SK-N-SH (cell line): ENCODE measurements at regions not wholly inside any gene's neighbourhood (a gene's known extent, or its start where the extent isn't known, plus 50 kb on each side); places are given as distances from the start of the nearest gene placed in this dataset.

Experiments used
- CTCF ChIA-PET: fragments of 300-600, 350-600 bp; formaldehyde crosslinking; extraction: SDS; loops from one replicate; lab custom pipeline; 2021; lab: Yijun Ruan, JAX
- POLR2A ChIA-PET: fragments of 350-600 bp; sonication (Branson Sonifier 250); formaldehyde crosslinking; extraction: SDS; loops from one replicate; lab custom pipeline; 2020; ENCODE audit warnings: antibody characterized with exemption, inconsistent platforms; lab: Yijun Ruan, JAX
- DNase-seq: peaks from one replicate; pipeline ENCODE4 v3.0.0; 2012
- H2AFZ ChIP-seq: fragments of 200-600 bp; sonication (generic); 2 replicates; pipeline ENCODE4 v1.8.1; 2016; ENCODE audit warnings: antibody characterized with exemption, mild to moderate bottlenecking, low read depth
- H3F3A ChIP-seq: fragments of 200-600 bp; sonication (generic); replicated peaks from 2 replicates; pipeline ENCODE3; 2016; ENCODE audit warnings: antibody characterized with exemption, mild to moderate bottlenecking; ENCODE audit not compliant: insufficient read depth
- H3K27ac ChIP-seq, 2 experiments: fragments of 200-500 bp in 1 of 2; fragments of 200-600 bp in 1 of 2; sonication (Bioruptor generic) in 1 of 2; sonication (generic), shearing (Covaris generic) in 1 of 2; 2 replicates each; pipeline versions ENCODE4 v1.5.1 to v1.6.1; 2014 to 2016; ENCODE audit warnings: low read depth in 2 of 2, inconsistent platforms in 1 of 2, low read length in 1 of 2, mild to moderate bottlenecking in 1 of 2, mixed read lengths in 1 of 2
- H3K27me3 ChIP-seq: fragments of 200-600 bp; sonication (generic), shearing (Covaris generic); 2 replicates; pipeline ENCODE4 v1.6.1; 2016; ENCODE audit warnings: mixed run types; ENCODE audit not compliant: insufficient read depth
- H3K36me3 ChIP-seq, 2 experiments: fragments of 200-500 bp in 1 of 2; fragments of 200-600 bp in 1 of 2; sonication (Bioruptor generic) in 1 of 2; sonication (generic) in 1 of 2; replicated peaks in 1 of 2; 2 replicates each; pipeline versions ENCODE3 to v1.5.1; 2014 to 2016; ENCODE audit warnings: low read length in 1 of 2, mild to moderate bottlenecking in 1 of 2; ENCODE audit not compliant: insufficient read depth in 2 of 2, control insufficient read depth in 1 of 2
- H3K4me1 ChIP-seq, 2 experiments: fragments of 200-500 bp in 1 of 2; fragments of 200-600 bp in 1 of 2; sonication (Bioruptor generic) in 1 of 2; sonication (generic), shearing (Covaris generic) in 1 of 2; 2 replicates each; pipeline versions ENCODE4 v1.5.1 to v1.6.1; 2014 to 2016; ENCODE audit warnings: low read depth in 1 of 2, low read length in 1 of 2, mixed run types in 1 of 2; ENCODE audit not compliant: insufficient read depth in 2 of 2, control insufficient read depth in 1 of 2
- H3K4me2 ChIP-seq: fragments of 200-600 bp; sonication (generic), shearing (Covaris generic); 2 replicates; pipeline ENCODE4 v1.6.1; 2017; ENCODE audit warnings: mixed run types
- H3K4me3 ChIP-seq, 2 experiments: fragments of 200-500 bp in 1 of 2; fragments of 200-600 bp in 1 of 2; sonication (Bioruptor generic) in 1 of 2; sonication (generic), shearing (Covaris generic) in 1 of 2; 2 replicates each; pipeline versions ENCODE4 v1.5.1 to v1.8.1; 2014 to 2016; ENCODE audit warnings: low read depth in 2 of 2, inconsistent platforms in 1 of 2, low read length in 1 of 2, mild to moderate bottlenecking in 1 of 2, mixed read lengths in 1 of 2, moderate library complexity in 1 of 2
- H3K79me2 ChIP-seq: fragments of 200-600 bp; sonication (generic); 2 replicates; pipeline ENCODE4 v1.8.1; 2017; ENCODE audit warnings: mild to moderate bottlenecking; ENCODE audit not compliant: insufficient read depth
- H3K9ac ChIP-seq: fragments of 200-600 bp; sonication (generic); 2 replicates; pipeline ENCODE4 v1.6.1; 2017; ENCODE audit warnings: mixed run types
- H3K9me2 ChIP-seq: fragments of 200-600 bp; sonication (generic); 2 replicates; pipeline ENCODE4 v1.6.1; 2017; ENCODE audit warnings: mixed run types
- H3K9me3 ChIP-seq: fragments of 200-600 bp; sonication (generic); 2 replicates; pipeline ENCODE4 v1.6.1; 2017; ENCODE audit warnings: mixed run types, mild to moderate bottlenecking, moderate library complexity
- H4K20me1 ChIP-seq: fragments of 200-600 bp; sonication (generic); 2 replicates; pipeline ENCODE4 v1.6.1; 2017; ENCODE audit warnings: mild to moderate bottlenecking, mixed run types; ENCODE audit not compliant: insufficient read depth
- ELF1 ChIP-seq: IDR thresholded peaks from 2 replicates; pipeline ENCODE4 v1.4.0; 2012
- EZH2phosphoT487 ChIP-seq: fragments of 200-600 bp; sonication (generic); IDR thresholded peaks from 2 replicates; pipeline ENCODE4 v1.6.1; 2017; ENCODE audit warnings: low read depth, mixed run types, mild to moderate bottlenecking, antibody characterized with exemption, moderate library complexity, borderline replicate concordance
- FOSL2 ChIP-seq: IDR thresholded peaks from 2 replicates; pipeline ENCODE4 v1.4.0; 2012; ENCODE audit warnings: low read depth, mild to moderate bottlenecking, moderate library complexity, borderline replicate concordance
- FOXM1 ChIP-seq: IDR thresholded peaks from 2 replicates; pipeline ENCODE4 v1.4.0; 2012; ENCODE audit warnings: low read depth, mild to moderate bottlenecking
- IRF3 ChIP-seq: fragments of 150-350 bp; IDR thresholded peaks from 2 replicates; pipeline ENCODE4 v1.6.1; 2016; ENCODE audit warnings: mild to moderate bottlenecking, low read depth, low read length
- MAX ChIP-seq: IDR thresholded peaks from 2 replicates; pipeline ENCODE4 v1.4.0; 2012; ENCODE audit warnings: low read depth
- MEF2A ChIP-seq: IDR thresholded peaks from 2 replicates; pipeline ENCODE4 v1.4.0; 2012; ENCODE audit warnings: low read depth, borderline replicate concordance
- MXI1 ChIP-seq: IDR thresholded peaks from 2 replicates; pipeline ENCODE4 v1.6.1; 2012; ENCODE audit warnings: mild to moderate bottlenecking, low read depth, low read length, improper control_type of control experiment
- PBX3 ChIP-seq: IDR thresholded peaks from 2 replicates; pipeline ENCODE4; 2012
- POLR2AphosphoS5 ChIP-seq: IDR thresholded peaks from 2 replicates; pipeline ENCODE4 v1.6.1; 2012; ENCODE audit warnings: low read depth, low read length
- RAD21 ChIP-seq: IDR thresholded peaks from 2 replicates; pipeline ENCODE4 v1.6.1; 2012; ENCODE audit warnings: mild to moderate bottlenecking, low read length
- RCOR1 ChIP-seq: fragments of 150-350 bp; IDR thresholded peaks from 2 replicates; pipeline ENCODE4 v1.6.1; 2017; ENCODE audit warnings: antibody characterized with exemption, low read length
- REST ChIP-seq: IDR thresholded peaks from 2 replicates; pipeline ENCODE4 v1.6.1; 2012; ENCODE audit warnings: mild to moderate bottlenecking, low read depth, low read length, moderate library complexity
- RXRA ChIP-seq: IDR thresholded peaks from 2 replicates; pipeline ENCODE4 v1.4.0; 2012; ENCODE audit warnings: low read depth, mild to moderate bottlenecking, borderline replicate concordance
- SIN3A ChIP-seq: IDR thresholded peaks from 2 replicates; pipeline ENCODE4 v1.6.1; 2012; ENCODE audit warnings: low read depth, mild to moderate bottlenecking, low read length, moderate library complexity, borderline replicate concordance
- TAF1 ChIP-seq: IDR thresholded peaks from 2 replicates; pipeline ENCODE4 v1.6.1; 2012; ENCODE audit warnings: low read depth, mild to moderate bottlenecking, low read length, moderate library complexity, borderline replicate concordance
- USF2 ChIP-seq: fragments of 150-350 bp; IDR thresholded peaks from 2 replicates; pipeline ENCODE4 v1.6.1; 2017; ENCODE audit warnings: antibody characterized with exemption, low read length, low read depth, borderline replicate concordance
- YY1 ChIP-seq: IDR thresholded peaks from 2 replicates; pipeline ENCODE4 v1.4.0; 2012; ENCODE audit warnings: low read depth, mild to moderate bottlenecking
- WGBS: methylation state at CpG from one replicate; pipeline ENCODE4 v1.1.6; 2017; ENCODE audit warnings: low lambda C conversion rate; 5-methylcytosine and 5-hydroxymethylcytosine counted together

GRCh38 chr5:75847561-75848021 lies 130.4 kb upstream of the POC5 start:
- no peak overlapping the region for H3K4me2 ChIP-seq
- no peak for DNase-seq
- CTCF ChIA-PET, result no interaction called here
- no peak overlapping the region for H3K27ac ChIP-seq
- H3K4me3 ChIP-seq, result no peak overlapping the region
- H2AFZ ChIP-seq, result no peak overlapping the region
- no peaks in the 10 kb centered on the region for H3K27me3 ChIP-seq
- TF ChIP-seq POLR2AphosphoS5 (no peak), FOXM1 (no peak), TAF1 (no peak), RAD21 (no peak), RXRA (no peak), IRF3 (no peak), RCOR1 (no peak), PBX3 (no peak)
- TF ChIP-seq, all 33 proteins: peak for 0
- 10% methylated on average over 1 of the region's 1 CpG for WGBS
- H3K36me3 ChIP-seq, result no peaks in the 10 kb centered on the region
- POLR2A ChIA-PET, result no interaction called here
- H3K9me2 ChIP-seq, result no peaks in the 10 kb centered on the region
- no peaks in the 10 kb centered on the region for H4K20me1 ChIP-seq
- H3K79me2 ChIP-seq, result no peaks in the 10 kb centered on the region
- no peaks in the 10 kb centered on the region for H3F3A ChIP-seq
- H3K9ac ChIP-seq, result no peak overlapping the region
- no peaks in the 10 kb centered on the region for H3K9me3 ChIP-seq
- no peaks in the 10 kb centered on the region for H3K4me1 ChIP-seq

- Histone ChIP-seq H3F3A (no peaks in the 10 kb centered on the region), H3K27me3 (no peaks in the 10 kb centered on the region), H3K4me3 (no peak overlapping the region), H3K36me3 (no peaks in the 10 kb centered on the region), H3K9ac (no peak overlapping the region), H3K4me2 (no peak overlapping the region), H2AFZ (no peak overlapping the region), H3K79me2 (no peaks in the 10 kb centered on the region), H4K20me1 (no peaks in the 10 kb centered on the region), H3K27ac (no peak overlapping the region), H3K9me3 (no peaks in the 10 kb centered on the region), H3K4me1 (no peaks in the 10 kb centered on the region), H3K9me2 (no peaks in the 10 kb centered on the region)
- CTCF ChIA-PET, result interaction anchor here (0.6 kb wide), 2 partner anchors 29 to 109 kb away, joined by 3 read pairs; no protein-coding TSS in a partner anchor
- POLR2A ChIA-PET, result no interaction called here
- DNase-seq, result no peak
- 42% methylated on average over 2 of the region's 2 CpGs for WGBS
- no peak for TF ChIP-seq POLR2AphosphoS5
- no peak for TF ChIP-seq MXI1
- no peak for TF ChIP-seq MAX
- TF ChIP-seq USF2, result no peak
- no peak for TF ChIP-seq YY1
- no peak for TF ChIP-seq MEF2A
- TF ChIP-seq SIN3A, result no peak
- no peak for TF ChIP-seq REST
- TF ChIP-seq ELF1, result no peak
- TF ChIP-seq IRF3, result no peak
- TF ChIP-seq FOSL2, result no peak
- TF ChIP-seq EZH2phosphoT487, result no peak
- no peak for TF ChIP-seq PBX3
Measured at GRCh38 chr5:75844301-75844700, 127.1 kb upstream of the POC5 start.
